Gastroesophageal sphincter (tissue), 4 donors: ENCODE measurements at regions not wholly inside any gene's neighbourhood (a gene's known extent, or its start where the extent isn't known, plus 50 kb on each side); places are given as distances from the start of the nearest gene placed in this dataset.

Source experiments
- ATAC-seq: fragments of 150-250 bp; one replicate; pipeline ENCODE4 v1.9.1; 2016; ENCODE audit warnings: mild to moderate bottlenecking, moderate library complexity
- H3K27ac ChIP-seq, 4 donors: fragments of 200-600 bp; sonication (generic) in 3 of 4; 1 replicate in 3 of 4; 2 replicates in 1 of 4; pipeline ENCODE4 v1.5.1; 2016 to 2019
- H3K27me3 ChIP-seq: fragments of 200-600 bp; sonication (generic); one replicate; pipeline ENCODE4 v1.5.1; 2019
- H3K36me3 ChIP-seq, 2 donors: fragments of 200-600 bp; sonication (generic); one replicate each; pipeline ENCODE4 v1.5.1; 2019; ENCODE audit warnings: control low read depth in 1 of 2
- H3K4me1 ChIP-seq, 3 donors: fragments of 200-600 bp; sonication (generic); 1 replicate in 2 of 3; 2 replicates in 1 of 3; pipeline ENCODE4 v1.5.1; 2016 to 2019; ENCODE audit warnings: control low read depth in 2 of 3
- H3K4me3 ChIP-seq, 2 donors: fragments of 200-600 bp; sonication (generic); one replicate each; pipeline ENCODE4 v1.5.1; 2019; ENCODE audit warnings: mild to moderate bottlenecking in 1 of 2, moderate library complexity in 1 of 2
- H3K9me3 ChIP-seq, 3 donors: fragments of 200-600 bp; sonication (generic); one replicate each; pipeline ENCODE4 v1.5.1; 2017 to 2019; ENCODE audit warnings: control low read depth in 2 of 3
- CTCF ChIP-seq, 4 experiments: fragments of 200-600 bp in 2 of 4; fragments of 450-650 bp in 2 of 4; sonication (generic) in 1 of 4; IDR thresholded peaks; one replicate each; pipeline ENCODE4 v1.5.1; 2017 to 2019; ENCODE audit warnings: antibody characterized with exemption in 4 of 4, mild to moderate bottlenecking in 2 of 4, moderate library complexity in 2 of 4
- EP300 ChIP-seq: sonication (generic); formaldehyde crosslinking; IDR thresholded peaks from one replicate; pipeline ENCODE4 v1.6.1; 2017; ENCODE audit warnings: antibody characterized with exemption, mild to moderate bottlenecking
- POLR2A ChIP-seq, 2 donors: fragments of 450-650 bp; IDR thresholded peaks; one replicate each; pipeline ENCODE4 v1.6.1; 2017; ENCODE audit warnings: antibody characterized with exemption in 2 of 2, mild to moderate bottlenecking in 2 of 2, moderate library complexity in 1 of 2
- POLR2AphosphoS5 ChIP-seq: sonication (generic); formaldehyde crosslinking; IDR thresholded peaks from one replicate; pipeline ENCODE4 v1.6.1; 2017; ENCODE audit warnings: antibody characterized with exemption
- WGBS, 2 donors: methylation state at CpG; one replicate each; pipeline ENCODE4 v1.1.5; 2018; ENCODE audit warnings: low coverage in 1 of 2; 5-methylcytosine and 5-hydroxymethylcytosine counted together

DNA sequence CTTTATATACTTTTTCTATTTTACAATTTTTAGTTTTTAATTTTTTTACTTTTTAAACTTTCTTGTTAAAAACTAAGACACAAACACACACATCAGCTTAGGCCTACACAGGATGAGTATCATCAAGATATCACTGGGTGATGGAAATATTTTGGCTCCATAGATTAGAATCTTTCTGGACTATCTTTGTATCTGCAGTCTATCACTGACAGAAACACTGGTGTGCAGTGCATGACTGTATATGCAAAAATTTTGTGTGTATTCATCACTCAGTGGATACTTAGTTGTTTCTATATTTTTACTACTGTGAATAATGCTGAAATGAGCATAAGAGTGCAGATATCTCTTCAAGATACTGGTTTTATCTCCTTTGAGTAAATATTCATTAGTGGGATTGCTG, 68.0 kb upstream of the GPC6 start:
- Histone ChIP-seq H3K27me3 (no peaks in the 10 kb centered on the region), H3K36me3 (no peaks in the 10 kb centered on the region), H3K27ac (no peak overlapping the region), H3K4me1 (no peaks in the 10 kb centered on the region), H3K4me3 (no peak overlapping the region), H3K9me3 (no peaks in the 10 kb centered on the region)
- ATAC-seq = no peak
- TF ChIP-seq CTCF (IDR thresholded peaks at IDR 0.05) = no peak
- no peak for TF ChIP-seq POLR2AphosphoS5
- TF ChIP-seq POLR2A (IDR thresholded peaks at IDR 0.05) = no peak
- TF ChIP-seq EP300 = no peak

- H3K4me3 ChIP-seq = no peak overlapping the region
- H3K36me3 ChIP-seq = no peaks in the 10 kb centered on the region
- TF ChIP-seq POLR2A (IDR thresholded peaks at IDR 0.05) = no peak
- no peak for TF ChIP-seq CTCF (IDR thresholded peaks at IDR 0.05)
- TF ChIP-seq EP300 = no peak
- no peak for TF ChIP-seq POLR2AphosphoS5
- no peaks in the 10 kb centered on the region for H3K9me3 ChIP-seq
- no peak overlapping the region for H3K27ac ChIP-seq
- no peaks in the 10 kb centered on the region for H3K4me1 ChIP-seq
- H3K27me3 ChIP-seq = no peaks in the 10 kb centered on the region
- no peak for ATAC-seq
Measured at GRCh38 chr13:93169980-93170379, 56.6 kb upstream of the GPC6 start.

- ATAC-seq = no peak
- Histone ChIP-seq H3K9me3 (no peaks in the 10 kb centered on the region), H3K4me1 (no peaks in the 10 kb centered on the region), H3K36me3 (no peaks in the 10 kb centered on the region), H3K4me3 (no peak overlapping the region), H3K27ac (no peak overlapping the region), H3K27me3 (no peaks in the 10 kb centered on the region)
- 44 to 71% methylated on average over 1 of the region's 1 CpG for WGBS, 2 donors
- no peak for TF ChIP-seq POLR2AphosphoS5
- no peak for TF ChIP-seq CTCF (IDR thresholded peaks at IDR 0.05)
- no peak for TF ChIP-seq POLR2A (IDR thresholded peaks at IDR 0.05)
- no peak for TF ChIP-seq EP300
Measured at GRCh38 chr13:93172109-93172508, 54.5 kb upstream of the GPC6 start.

DNA sequence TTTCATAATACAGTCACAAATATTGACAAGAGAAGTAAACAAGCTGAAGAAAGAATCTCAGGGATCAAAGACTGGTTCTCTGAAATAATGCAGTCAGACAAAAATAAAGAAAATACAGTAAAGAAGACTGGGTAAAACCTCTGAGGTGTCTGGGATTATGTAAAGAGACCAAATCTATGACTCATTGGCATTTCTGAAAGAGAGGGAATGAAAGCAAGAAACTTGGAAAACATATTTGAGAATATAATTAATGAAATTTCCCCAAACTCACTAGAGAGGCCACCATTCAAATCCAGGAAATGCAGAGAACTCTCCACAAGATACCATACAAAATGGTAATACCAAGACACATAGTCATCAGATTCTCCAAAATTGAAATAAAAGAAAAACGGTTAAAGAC, 53.0 kb upstream of the GPC6 start:
- WGBS, 2 donors = 78 to 100% methylated on average over 1 of the region's 1 CpG
- no peaks in the 10 kb centered on the region for H3K27me3 ChIP-seq
- H3K4me3 ChIP-seq = no peak overlapping the region
- no peaks in the 10 kb centered on the region for H3K9me3 ChIP-seq
- H3K4me1 ChIP-seq = no peaks in the 10 kb centered on the region
- no peak for ATAC-seq
- H3K36me3 ChIP-seq = no peaks in the 10 kb centered on the region
- H3K27ac ChIP-seq = no peak overlapping the region
- TF ChIP-seq EP300 = no peak
- TF ChIP-seq CTCF (IDR thresholded peaks at IDR 0.05) = no peak
- TF ChIP-seq POLR2A (IDR thresholded peaks at IDR 0.05) = no peak
- TF ChIP-seq POLR2AphosphoS5 = no peak

DNA sequence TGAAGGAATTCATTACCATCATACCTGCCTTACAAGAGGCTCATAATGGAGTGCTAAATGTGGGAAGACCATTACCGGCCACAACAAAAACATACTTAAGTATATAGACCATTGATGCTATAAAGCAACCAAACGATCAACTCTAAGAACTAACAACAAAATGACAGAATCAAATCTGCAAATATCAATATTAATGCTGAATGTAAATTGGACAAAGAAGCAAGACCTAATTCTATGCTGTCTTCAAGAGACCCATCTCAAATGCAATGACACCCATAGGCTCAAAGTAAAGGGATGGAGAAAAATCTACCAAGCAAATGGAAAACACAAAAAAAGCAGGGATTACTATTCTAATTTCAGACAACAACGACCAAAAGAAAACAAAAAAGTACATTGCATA, 52.3 kb upstream of the GPC6 start:
- Histone ChIP-seq H3K9me3 (no peaks in the 10 kb centered on the region), H3K36me3 (no peaks in the 10 kb centered on the region), H3K4me3 (no peak overlapping the region), H3K4me1 (no peaks in the 10 kb centered on the region), H3K27me3 (no peaks in the 10 kb centered on the region), H3K27ac (no peak overlapping the region)
- TF ChIP-seq POLR2AphosphoS5 (no peak), CTCF (IDR thresholded peaks at IDR 0.05) (no peak), EP300 (no peak), POLR2A (IDR thresholded peaks at IDR 0.05) (no peak)
- ATAC-seq = no peak
- 94 to 100% methylated on average over 2 to 3 of the region's 3 CpGs for WGBS, 2 donors
